ENCODE measurements at regions not wholly inside any gene's neighbourhood (a gene's known extent, or its start where the extent isn't known, plus 50 kb on each side); places are given as distances from the start of the nearest gene placed in this dataset.

- TF ChIP-seq THAP8 (CRISPR knock-in tag; IDR thresholded peaks at IDR 0.05; ENCODE audit: borderline replicate concordance) (no peak), NCOR1 (IDR thresholded peaks at IDR 0.05; ENCODE audit: borderline replicate concordance, low read length) (peak; percentile 67; the same call in 1 of the 2 replicates), ZNF280D (CRISPR knock-in tag; IDR thresholded peaks at IDR 0.05) (peak; percentile 79; the same call in 1 of the 2 replicates), HNF4G (IDR thresholded peaks at IDR 0.05; ENCODE audit: borderline replicate concordance, low read depth, low read length) (peak; percentile 85), HNF4G (CRISPR knock-in tag; IDR thresholded peaks at IDR 0.05; ENCODE audit: borderline replicate concordance, low read depth) (no peak), NPAS2 (CRISPR knock-in tag; IDR thresholded peaks at IDR 0.05; ENCODE audit: borderline replicate concordance) (no peak), ZKSCAN1 (IDR thresholded peaks at IDR 0.05; ENCODE audit: low read length) (no peak), CREM (IDR thresholded peaks at IDR 0.05) (peak; percentile 80; the same call in 1 of the 2 replicates), CREM (CRISPR knock-in tag; IDR thresholded peaks at IDR 0.05) (no peak), KLF6 (CRISPR knock-in tag; IDR thresholded peaks at IDR 0.05) (no peak; the same call in 1 of the 2 replicates), FOSL1 (CRISPR knock-in tag; IDR thresholded peaks at IDR 0.05; ENCODE audit: borderline replicate concordance) (peak; percentile 9; the same call in 1 of the 2 replicates), TRIM24 (CRISPR knock-in tag; IDR thresholded peaks at IDR 0.05) (no peak), ATF7-NPFF (CRISPR knock-in tag; IDR thresholded peaks at IDR 0.05; ENCODE audit: low read depth) (no peak), SAP130 (CRISPR knock-in tag; IDR thresholded peaks at IDR 0.05; ENCODE audit: low read depth) (peak; percentile 51), THAP7 (CRISPR knock-in tag; IDR thresholded peaks at IDR 0.05) (no peak), CREBL2 (CRISPR knock-in tag; IDR thresholded peaks at IDR 0.05; ENCODE audit: borderline replicate concordance) (no peak), ZSCAN29 (CRISPR knock-in tag; conservative IDR thresholded peaks at IDR 0.05) (no peak), ZNF124 (CRISPR knock-in tag; IDR thresholded peaks at IDR 0.05) (0 out of 2 replicates have a peak, but pooled peaks have one; percentile 48), UBTF (CRISPR knock-in tag; IDR thresholded peaks at IDR 0.05) (no peak), CEBPB (IDR thresholded peaks at IDR 0.05; ENCODE audit: borderline replicate concordance, low read depth, low read length) (peak; percentile 100), RCOR2 (CRISPR knock-in tag; IDR thresholded peaks at IDR 0.05) (peak; percentile 90; the same call in 1 of the 2 replicates), GATAD2A (CRISPR knock-in tag; IDR thresholded peaks at IDR 0.05) (peak; percentile 98), ZNF879 (CRISPR knock-in tag; IDR thresholded peaks at IDR 0.05) (no peak), NR3C1 (CRISPR knock-in tag; IDR thresholded peaks at IDR 0.05) (no peak), HDAC1 (CRISPR knock-in tag; IDR thresholded peaks at IDR 0.05) (peak; percentile 54)
These were observed 188.6 kb upstream of the FN1 start (continued) for GRCh38 chr2:215624423-215624829.

Data from HepG2 (cell line).